Activated CD4-positive, CD25-positive, alpha-beta regulatory T cell treated with anti-CD3 and anti-CD28 coated beads, Interleukin-2, amount 50 U/mL, for 16 hours (primary cell): ENCODE measurements at regions not wholly inside any gene's neighbourhood (a gene's known extent, or its start where the extent isn't known, plus 50 kb on each side); places are given as distances from the start of the nearest gene placed in this dataset.

Experiments
- DNase-seq: peaks from one replicate; pipeline ENCODE4 v3.0.0-alpha.2; 2020; ENCODE audit warnings: low read depth, low spot score

DNA sequence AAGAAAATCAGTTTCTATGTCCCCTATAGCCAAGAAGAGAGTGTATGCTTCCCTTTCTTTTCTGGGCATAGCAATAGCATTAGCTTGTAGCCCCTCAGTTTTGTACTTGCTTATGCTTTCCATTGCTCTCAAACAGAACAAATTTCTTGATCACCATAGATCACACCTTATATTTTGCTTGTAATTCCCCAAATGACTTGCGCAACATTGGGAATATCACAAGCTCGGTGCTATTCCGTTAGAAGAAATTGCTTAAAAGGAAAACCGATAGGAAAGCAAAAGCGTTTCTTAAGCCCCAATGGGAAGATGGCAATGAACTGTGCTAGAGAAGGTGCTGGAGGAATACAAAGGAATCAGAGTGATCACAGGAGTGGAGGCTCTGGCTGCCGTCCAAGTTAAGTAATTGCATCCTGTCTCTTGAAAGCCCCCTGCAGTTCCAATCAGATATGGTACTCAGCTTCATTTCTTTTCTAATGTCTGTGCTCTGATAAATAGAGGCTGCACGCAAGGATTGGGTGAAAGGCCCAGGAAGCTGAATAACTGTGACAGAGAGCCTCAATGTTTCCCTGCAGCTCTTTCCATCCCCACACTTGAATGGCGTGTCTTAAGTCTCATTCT is 182.1 kb upstream of the KIRREL3 start:
- DNase-seq: no peak

DNA sequence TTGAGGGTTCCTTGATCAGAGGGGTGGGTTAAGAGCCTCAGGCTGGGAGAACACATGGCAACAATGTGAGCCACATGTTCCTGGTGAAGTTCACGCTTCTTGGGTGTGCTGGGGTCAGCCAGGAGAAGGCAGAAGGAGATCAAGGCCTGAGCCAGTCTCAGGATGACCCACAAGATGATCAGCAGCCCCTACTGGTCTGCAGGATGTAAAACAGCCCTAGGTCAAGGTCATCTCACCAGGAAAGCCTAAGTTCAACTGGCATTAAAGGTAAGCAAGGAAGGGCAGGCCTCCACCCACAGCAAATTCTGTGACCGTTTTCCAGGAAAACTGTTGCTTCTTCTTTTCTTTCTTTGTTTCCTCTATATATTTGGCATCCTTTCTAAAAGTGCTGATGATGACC is 156.7 kb upstream of the KIRREL3 start:
- DNase-seq: no peak

DNA sequence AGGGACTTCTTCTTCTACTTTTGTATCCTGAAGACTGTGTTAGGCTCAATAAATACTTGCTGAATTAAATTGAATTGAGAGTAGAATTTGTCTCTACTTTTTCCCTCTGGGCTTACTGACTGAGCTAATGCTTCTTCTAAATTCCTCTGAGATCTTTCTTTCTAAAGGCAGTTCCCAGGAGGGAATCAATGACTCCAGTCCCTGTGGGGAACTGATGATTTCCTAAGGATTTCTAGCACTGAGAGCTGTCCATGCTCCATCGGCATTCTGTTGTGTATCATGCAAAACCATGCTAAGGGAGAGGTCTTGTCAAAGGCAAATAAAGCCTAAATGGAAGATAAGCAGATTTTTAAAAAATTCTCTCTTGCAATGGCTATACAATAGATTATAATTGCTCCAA is 148.8 kb upstream of the KIRREL3 start:
- no peak for DNase-seq

DNA sequence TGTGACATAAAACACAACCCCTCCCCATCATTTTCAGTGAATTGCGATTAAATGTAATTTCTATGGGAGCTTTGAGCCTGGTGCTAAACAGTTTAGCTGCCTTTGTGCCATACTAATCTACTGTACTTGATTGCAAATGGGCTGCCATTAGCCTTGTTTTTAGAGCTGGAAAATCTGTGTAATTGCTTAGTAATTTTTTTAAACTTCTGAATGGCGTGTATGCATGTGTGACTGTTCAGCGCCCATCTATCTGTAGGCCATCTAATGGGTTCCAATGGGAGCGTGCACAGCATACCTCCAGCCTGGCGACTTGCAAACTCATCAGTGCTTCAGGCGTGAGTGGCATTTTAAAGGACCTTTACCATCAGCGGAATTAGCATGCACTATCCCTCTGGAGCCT is 142.7 kb upstream of the KIRREL3 start:
- DNase-seq: no peak

DNA sequence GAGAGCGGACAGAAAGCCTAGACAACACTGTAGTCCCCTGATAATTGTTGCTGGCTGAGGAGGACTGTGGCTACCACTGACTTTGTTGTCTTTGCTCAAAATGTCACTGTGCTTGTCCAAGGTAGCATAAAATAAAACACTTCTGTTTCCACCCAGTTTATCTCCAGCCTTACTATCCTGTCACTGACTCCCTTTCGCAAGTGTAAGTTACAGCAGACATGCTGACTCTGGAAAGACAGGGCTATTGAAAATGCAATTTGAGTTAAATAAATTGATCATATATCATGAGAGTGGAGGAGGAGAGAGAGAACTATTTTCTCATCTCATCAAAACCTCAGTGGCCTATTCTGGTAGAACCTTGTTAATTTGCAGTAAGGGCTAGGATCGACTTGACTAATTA is 138.0 kb upstream of the KIRREL3 start:
- DNase-seq: no peak

DNA sequence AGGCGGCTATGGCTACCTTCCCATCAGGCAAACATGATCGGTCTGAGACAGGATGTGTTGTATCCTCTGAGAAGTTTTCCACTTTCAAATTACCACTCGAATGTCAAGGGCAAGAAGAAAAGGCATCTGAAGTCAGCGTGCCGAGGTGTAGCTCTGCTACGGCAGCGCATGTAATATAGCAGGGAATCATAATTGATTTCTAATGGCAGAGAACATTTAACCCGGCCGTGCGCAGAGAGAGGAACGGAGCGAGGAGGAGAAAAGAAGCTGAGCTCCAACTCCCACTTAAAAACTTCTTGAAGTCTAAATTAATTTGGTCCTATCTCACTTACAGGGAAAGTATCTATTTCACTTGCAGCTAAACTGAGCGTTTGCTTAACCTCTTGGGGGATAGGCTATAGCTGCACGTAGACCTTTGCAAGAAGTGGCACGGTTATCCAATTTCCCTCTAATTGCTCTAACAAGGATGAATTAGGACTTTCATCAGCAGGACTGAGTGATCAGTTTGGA is 137.3 kb upstream of the KIRREL3 start:
- DNase-seq: no peak

DNA sequence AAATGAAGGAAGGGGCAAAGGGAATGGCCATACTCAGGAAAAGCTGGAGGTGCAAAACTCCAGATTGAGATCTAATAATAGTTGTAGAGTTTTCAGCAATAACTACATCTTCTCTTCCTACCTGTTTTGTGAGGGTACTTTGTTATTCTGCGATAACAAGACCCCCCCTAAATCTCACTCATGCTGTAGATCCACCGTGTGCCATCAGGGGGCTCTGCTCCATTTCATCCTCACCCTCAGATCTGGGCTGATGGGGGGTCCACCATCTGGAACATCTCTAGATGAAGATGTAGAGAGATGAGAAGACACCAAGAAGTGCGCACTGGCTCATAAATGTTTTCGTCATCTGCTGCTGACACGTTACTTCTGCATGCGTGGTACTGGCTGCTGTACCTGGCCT is 135.9 kb upstream of the KIRREL3 start:
- DNase-seq: no peak

DNA sequence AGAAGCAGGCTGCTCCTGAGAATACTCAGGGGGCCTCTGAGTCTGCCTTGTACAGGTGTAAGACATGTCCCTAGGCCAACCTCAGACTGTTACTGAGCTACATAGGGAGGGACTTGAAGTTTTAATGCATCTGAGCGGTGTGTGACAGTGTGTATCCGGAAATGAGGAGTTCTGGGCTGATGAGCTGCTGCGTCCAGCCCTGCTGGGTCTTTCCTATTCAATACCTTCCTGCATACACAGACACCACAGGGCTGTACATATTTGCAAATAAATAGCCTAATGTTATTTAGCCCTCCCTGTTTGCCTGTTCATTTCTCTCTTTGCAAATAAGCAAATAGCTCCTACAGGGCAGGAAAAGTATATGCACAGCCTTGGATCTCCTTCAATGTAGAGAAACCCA is 134.7 kb upstream of the KIRREL3 start:
- no peak for DNase-seq

DNA sequence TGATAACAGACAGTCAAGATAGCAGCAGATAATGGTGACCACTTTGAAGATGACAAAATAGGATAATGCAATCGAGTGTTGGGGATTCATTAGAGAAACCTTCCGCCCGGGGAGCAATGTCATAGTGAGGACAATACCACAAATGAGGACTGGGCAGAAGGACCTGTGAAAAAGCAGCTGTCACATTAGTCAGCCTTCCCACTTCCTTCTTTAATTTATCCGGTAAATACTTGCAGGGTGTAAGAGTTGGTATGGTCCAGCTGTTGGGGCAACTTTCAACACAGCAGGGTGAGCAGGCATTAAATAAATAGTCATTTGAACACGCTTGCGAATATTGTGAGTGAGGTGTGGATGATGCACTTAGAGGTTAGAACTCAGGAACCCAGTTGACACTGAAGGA is 132.5 kb upstream of the KIRREL3 start:
- DNase-seq: no peak

DNA sequence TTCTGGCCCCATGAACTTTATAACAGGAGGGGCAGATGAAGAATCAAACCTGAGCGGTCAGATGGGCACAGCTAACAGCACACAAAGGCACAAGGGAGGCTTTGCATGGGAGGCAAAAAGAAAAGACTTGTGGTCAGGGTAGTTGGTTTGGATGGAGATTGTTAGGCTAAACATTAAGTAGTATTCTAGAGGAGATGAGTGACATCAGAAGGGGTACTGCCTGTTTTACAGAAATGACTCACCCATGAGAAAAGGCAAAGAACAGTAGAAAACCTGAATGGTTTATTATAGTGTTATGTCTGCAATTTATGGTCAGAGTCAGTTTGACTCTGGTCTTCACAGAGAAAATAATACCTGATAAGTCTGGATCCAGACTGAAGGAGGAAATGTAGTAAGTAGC is 129.8 kb upstream of the KIRREL3 start:
- no peak for DNase-seq

DNA sequence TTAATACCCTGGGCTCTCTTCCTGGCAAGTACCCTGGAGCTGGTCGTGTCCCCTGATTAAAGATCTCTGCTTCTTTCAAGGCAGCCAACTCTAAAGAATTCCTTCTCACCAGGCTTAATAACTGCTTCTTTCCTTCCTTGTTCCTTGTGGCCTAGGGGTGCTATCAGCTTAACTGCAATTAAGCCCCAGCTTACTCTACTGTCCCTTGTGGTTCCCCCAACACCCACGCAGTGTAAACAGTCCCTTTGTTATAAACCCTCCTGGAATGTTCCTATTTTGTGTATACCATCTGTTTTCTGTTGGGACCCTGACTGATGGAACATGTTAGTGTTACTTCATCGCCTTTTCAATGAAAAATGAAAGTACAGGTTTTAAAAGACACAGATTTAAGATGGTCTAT is 126.4 kb upstream of the KIRREL3 start:
- no peak for DNase-seq

DNA sequence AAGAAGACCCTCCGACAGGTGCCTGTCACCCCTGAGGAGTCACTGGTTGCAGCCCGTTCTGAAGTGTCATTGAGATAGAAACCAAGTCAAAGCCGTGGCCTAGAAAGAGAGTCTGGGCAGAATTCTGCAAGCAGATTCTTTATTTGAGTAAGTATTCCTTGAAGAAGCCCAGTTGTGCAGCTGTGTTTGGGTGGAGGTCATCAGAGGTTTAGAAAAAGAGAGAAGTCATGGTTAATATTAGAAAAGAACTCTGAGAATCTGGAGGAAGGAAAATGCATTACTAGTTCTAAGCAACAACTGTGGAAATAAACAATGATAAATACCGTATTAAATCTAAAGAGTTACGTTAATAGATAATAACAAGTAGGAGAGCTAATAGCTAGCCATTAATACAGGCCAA is 118.8 kb upstream of the KIRREL3 start:
- DNase-seq: no peak

DNA sequence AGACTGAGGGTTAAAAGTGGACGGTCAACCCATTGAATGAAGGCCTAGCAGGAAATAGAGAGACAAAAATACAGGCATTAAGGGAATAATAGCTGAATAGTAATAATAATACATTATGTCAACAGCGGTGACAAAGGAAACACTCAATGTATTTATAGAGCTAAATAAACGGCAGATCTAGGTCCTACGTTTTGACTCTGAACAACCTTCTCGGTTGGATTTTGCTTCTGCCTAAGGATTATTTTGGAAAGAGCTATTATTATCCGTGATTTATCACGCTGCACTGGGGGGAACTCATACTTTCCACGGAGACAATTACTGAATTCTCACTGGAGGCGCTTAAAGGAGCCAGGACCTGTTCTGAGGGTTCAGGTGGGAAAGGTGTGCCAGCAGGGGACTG is 118.2 kb upstream of the KIRREL3 start:
- DNase-seq: no peak

DNA sequence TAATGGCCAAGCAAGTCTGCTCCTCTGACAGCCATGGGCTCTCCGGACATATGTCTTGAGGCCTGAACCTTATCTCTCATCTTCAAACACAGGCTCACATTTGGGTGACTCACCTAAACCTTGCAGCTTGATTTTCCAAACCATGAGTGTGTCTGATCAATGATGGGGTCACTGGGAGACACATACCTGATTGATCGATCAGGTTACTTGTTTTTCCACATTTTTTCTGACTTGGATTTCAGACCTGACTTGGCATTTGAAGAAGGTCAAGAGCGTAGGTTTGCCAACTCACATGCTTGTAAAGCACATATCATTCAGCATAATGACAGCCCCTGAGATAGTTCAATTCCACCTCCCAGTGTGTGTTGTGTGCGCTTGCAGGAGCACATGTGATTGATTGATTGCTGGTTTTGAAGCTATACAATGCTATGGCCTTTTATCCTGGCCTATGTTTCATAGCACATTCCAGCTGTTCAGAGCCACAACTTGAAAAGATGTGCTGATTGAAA is 116.7 kb upstream of the KIRREL3 start:
- no peak for DNase-seq

DNA sequence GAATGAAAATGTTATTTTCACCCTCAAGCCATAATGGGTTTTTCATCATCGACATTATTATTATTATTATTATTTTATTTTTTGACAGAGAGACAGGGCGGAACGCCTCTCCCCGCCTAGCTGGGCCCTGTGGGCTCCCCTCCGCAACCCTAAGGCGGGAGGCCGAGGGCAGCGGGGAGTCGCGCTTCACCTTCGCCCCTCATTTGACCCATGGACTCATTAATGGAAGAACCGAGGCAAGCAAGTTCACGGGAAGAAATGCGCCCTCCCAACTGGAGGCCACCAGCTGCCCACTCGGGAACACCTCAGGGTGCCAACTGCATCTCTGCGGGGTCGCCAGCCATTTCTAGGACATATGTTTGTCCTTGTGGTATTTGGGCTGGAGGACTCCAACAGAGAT is 115.3 kb upstream of the KIRREL3 start:
- no peak for DNase-seq

DNA sequence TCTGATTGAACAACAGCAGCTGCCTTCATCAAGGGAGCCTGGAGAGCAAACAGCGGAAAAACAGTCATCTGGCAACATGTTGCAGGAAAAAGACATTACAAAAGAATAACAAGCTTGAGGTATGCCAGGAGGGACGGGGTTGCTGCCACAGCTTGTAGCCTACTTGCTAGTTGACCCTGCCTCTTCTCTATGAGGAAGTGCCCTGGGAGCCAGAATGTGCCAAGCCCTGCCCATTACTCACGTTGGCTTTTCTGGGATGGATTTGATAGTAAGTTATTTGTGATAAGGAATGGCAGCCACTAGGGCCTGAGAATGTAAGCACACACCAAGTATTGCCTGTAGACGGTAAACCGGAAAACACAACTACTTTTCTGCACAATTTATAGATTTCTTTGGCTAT is 113.5 kb upstream of the KIRREL3 start:
- DNase-seq: no peak

DNA sequence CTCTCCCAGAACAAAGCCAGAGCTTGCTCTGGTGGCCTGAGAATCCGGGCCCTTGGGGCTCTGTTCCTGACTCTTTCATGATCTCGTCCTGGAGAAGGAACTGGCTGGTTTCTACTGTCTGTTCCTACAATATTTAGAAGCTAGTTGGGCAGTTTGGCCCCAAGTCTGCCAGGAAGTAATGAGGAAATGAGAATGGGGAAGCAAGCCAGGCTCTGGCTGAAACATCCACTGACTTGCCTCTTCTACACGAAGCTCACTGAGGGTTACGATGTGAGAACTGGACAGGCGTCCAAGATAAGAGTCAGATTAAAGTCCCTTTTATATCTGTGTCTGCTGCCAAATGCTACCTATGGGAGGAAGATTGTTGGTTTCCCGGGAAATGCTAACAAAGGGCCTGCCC is 110.0 kb upstream of the KIRREL3 start:
- no peak for DNase-seq

DNA sequence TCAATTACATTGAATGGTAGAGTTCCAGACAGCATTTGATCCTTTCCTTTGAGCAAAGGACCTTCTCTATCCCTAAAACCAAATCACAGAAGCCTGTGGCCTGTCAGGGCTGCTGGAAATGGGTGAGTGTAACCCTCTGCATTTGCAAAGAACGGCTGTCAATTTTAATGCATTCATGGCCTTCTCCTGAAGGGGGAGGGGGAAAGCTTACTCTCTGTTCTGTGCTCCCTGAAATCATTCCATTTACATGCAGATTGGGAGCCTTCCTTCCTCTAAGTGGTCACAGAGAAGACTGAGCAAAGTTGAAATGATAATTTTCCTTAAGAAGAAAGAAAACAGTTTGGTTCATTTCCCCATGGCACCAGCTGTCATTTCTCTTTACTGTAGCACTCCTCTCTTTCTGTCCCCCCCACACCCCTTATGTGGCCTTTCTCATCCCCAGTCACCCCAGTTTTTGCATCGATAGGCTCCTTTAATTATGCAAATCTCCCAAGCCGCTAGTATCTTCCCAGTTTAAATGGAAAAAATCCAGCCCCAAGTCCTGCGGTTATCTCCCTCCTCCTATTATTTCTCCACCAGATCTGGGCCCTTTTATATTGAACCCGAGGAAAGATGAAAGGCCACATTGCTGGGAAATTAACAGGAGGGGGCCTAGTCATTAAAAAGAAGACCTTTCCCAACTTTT is 109.4 kb upstream of the KIRREL3 start:
- no peak for DNase-seq

DNA sequence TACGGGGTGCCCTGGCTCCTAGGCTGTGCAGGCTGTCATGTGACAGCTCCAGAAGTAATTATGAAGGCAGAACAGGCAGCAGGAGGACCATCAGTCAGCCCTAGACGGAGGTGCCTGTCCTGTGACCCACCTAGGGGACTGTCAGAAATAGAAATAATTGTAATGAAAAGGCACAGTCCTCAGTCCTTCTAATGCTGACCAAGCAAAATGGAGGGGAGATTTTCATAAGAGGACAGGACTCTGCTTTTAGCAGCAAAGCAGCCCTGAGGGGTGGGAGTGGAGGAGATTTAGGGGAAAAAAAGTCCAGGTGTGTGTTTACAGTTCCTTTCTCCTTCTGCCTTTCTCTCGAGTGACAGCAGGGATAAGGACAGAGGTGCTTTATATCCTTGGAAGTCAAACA is 108.3 kb upstream of the KIRREL3 start:
- DNase-seq: no peak

DNA sequence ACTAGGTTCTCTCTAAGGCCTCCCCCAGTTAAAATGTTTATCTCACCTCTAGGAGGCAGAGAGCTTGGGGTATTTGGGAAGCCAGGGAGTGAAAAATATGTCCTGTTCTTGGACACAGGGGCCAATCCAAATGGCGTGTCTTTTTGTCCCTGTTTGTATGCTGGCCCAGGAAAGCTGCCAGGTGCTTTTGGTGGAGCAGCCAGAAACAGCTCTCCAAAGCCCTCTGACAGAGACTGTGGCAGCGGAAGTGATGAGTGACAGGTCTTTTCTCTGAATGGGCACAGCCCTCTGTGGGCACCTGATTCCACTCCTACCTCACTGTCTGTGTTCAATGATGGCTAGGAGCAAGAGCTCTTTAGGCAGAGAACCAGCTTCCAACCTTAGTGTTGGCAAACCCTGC is 106.4 kb upstream of the KIRREL3 start:
- no peak for DNase-seq

DNA sequence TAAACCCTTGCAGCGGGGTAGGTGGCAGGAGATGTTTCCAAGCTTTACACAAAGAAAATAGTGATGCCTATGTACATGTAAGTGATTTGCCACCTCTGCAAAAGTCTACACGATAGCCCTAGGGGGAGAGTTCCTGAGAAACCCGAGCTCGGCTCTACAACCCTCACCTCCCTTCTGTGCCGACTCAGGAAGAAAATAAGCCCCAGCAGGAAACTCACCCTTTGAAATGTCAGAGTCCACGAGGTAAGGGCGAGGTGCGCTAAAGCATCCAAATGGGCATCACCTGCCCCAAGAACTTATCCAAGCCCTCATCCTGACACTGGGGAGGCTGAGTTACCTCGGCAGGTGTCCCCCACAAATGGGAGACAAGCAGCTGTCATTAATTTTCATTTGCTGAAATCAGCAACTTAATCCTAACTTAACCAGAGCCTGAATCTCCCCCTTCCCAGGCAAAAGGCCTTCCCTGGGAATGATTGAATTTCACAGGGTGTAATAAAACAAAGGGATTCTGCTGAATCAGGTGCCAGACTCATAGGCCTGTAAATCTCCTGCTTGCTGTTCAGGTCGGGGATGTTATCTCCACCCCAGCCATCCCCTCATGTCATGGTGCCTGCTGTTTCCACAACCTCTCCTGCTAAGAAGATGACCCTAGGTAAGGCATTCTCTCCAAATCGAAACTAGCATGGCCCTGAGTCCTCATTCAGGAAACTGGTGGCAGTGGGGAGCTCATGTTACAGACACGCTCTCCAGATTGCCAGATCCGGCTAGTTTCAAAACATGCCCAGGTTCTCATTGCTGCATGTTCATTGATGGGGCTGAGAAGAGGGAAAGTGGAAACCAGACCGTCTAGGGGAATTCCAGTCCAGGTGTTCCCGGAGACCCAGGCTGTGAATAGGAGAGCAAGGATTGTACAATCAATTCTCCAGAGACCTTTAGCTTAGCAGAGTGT is 105.3 kb upstream of the KIRREL3 start:
- DNase-seq: no peak
